ENCODE measurements at regions not wholly inside any gene's neighbourhood (a gene's known extent, or its start where the extent isn't known, plus 50 kb on each side); places are given as distances from the start of the nearest gene placed in this dataset.
"Not testable (repeated sequence)": the region's sequence is repeated elsewhere in the genome, so short reads cannot be mapped to it uniquely, and the experiment has no call there.

DNA sequence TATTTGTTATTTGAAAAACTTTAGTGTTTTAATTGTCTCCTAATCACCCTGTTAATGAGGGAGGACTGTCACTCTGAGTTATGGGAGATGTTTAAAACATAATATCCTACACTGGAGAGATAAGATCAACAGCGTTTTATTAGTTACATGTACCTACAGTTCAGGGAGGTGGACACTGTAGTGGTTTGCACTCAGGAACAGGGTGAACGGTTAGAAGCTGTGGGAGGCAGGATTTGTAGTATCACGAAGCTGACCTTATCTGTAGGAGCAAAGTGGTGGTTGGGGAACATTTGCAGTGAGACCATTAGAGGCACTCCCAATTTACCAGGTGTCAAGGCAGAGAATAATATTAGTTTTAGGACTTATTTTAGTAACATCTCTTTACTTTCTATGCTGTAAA, 193.3 kb upstream of the KCND2 start:
- Mint-ChIP-seq H3K4me1 (ENCODE audit: unreplicated experiment) (no peaks in the 10 kb centered on the region), H3K36me3 (ENCODE audit: low read depth, unreplicated experiment) (no peaks in the 10 kb centered on the region), H3K27ac (ENCODE audit: unreplicated experiment) (no peak overlapping the region), H3K4me3 (ENCODE audit: unreplicated experiment) (no peak overlapping the region), H3K9me3 (ENCODE audit: unreplicated experiment) (no peaks in the 10 kb centered on the region), H3K27me3 (ENCODE audit: unreplicated experiment) (no peaks in the 10 kb centered on the region)
- DNase-seq (ENCODE audit: low spot score): no peak
- TF ChIP-seq, protein P1, sequence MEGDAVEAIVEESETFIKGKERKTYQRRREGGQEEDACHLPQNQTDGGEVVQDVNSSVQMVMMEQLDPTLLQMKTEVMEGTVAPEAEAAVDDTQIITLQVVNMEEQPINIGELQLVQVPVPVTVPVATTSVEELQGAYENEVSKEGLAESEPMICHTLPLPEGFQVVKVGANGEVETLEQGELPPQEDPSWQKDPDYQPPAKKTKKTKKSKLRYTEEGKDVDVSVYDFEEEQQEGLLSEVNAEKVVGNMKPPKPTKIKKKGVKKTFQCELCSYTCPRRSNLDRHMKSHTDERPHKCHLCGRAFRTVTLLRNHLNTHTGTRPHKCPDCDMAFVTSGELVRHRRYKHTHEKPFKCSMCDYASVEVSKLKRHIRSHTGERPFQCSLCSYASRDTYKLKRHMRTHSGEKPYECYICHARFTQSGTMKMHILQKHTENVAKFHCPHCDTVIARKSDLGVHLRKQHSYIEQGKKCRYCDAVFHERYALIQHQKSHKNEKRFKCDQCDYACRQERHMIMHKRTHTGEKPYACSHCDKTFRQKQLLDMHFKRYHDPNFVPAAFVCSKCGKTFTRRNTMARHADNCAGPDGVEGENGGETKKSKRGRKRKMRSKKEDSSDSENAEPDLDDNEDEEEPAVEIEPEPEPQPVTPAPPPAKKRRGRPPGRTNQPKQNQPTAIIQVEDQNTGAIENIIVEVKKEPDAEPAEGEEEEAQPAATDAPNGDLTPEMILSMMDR (IDR thresholded peaks at IDR 0.05; ENCODE audit: unreplicated experiment): no peak

DNA sequence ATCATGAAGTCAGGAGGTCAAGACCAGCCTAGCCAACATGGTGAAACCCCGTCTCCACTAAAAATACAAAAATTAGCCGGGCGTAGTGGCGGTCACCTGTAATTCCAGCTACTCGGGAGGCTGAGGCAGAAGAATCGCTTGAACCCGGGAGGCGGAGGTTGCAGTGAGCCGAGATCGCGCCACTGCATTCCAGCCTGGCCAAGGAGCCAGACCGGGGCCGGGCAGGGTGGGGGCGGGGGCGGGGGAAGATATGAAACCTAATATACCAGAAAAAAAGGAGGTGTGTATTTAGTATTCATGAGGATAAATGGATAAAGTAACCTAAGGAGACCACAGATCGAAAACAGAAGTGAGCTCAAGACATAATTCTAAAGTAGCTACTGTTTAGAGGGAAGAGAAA, 186.5 kb upstream of the KCND2 start:
- not testable (repeated sequence) for H3K27me3 Mint-ChIP-seq (ENCODE audit: unreplicated experiment); H3K4me1 Mint-ChIP-seq (ENCODE audit: unreplicated experiment); H3K9me3 Mint-ChIP-seq (ENCODE audit: unreplicated experiment); DNase-seq (ENCODE audit: low spot score); H3K36me3 Mint-ChIP-seq (ENCODE audit: low read depth, unreplicated experiment); H3K27ac Mint-ChIP-seq (ENCODE audit: unreplicated experiment); H3K4me3 Mint-ChIP-seq (ENCODE audit: unreplicated experiment)

DNA sequence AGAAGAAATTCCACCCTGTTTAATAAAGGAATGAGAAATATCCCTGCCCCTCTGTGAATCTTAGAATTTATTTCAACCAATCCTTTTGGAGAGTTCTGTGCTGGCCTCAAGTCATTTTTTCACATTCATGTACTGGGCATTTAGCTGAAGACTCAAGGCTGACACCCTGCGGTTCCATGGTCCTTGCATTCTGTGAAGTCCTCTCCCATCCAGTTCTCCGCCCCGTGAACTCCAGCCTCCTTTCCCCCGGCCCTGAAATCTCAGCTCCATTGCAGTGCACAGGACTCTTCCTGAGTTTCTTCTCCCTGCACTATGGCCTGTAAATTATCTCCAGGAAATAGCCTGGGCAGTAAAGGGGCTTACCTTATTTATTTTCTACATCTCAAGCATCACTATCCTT, 183.0 kb upstream of the KCND2 start:
- TF ChIP-seq, protein P1 (IDR thresholded peaks at IDR 0.05; ENCODE audit: unreplicated experiment): no peak
- Mint-ChIP-seq H3K4me3 (ENCODE audit: unreplicated experiment) (no peak overlapping the region), H3K36me3 (ENCODE audit: low read depth, unreplicated experiment) (no peaks in the 10 kb centered on the region), H3K9me3 (ENCODE audit: unreplicated experiment) (no peaks in the 10 kb centered on the region), H3K4me1 (ENCODE audit: unreplicated experiment) (no peaks in the 10 kb centered on the region), H3K27me3 (ENCODE audit: unreplicated experiment) (no peaks in the 10 kb centered on the region), H3K27ac (ENCODE audit: unreplicated experiment) (no peak overlapping the region)
- no peak for DNase-seq (ENCODE audit: low spot score)

DNA sequence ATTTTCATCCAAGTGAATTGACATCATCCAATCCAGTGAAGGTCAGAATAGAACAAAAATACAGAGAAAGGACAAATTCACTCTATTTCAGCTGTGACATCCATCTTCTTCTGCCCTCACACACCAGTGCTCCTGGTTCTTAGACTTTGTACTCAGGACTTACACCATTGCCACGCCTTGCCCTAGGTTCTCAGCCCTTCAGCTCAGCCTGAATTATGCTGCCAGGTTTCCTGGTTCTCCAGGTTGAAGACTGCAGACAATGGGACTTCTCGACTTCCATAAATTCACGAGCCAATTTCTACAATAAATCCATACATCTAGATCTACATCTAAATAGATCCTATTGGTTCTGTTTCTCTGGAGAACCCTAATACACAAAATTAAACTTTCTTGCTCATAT, 181.2 kb upstream of the KCND2 start:
- Mint-ChIP-seq H3K4me3 (ENCODE audit: unreplicated experiment) (no peak overlapping the region), H3K27me3 (ENCODE audit: unreplicated experiment) (no peaks in the 10 kb centered on the region), H3K36me3 (ENCODE audit: low read depth, unreplicated experiment) (no peaks in the 10 kb centered on the region), H3K4me1 (ENCODE audit: unreplicated experiment) (no peaks in the 10 kb centered on the region), H3K27ac (ENCODE audit: unreplicated experiment) (no peak overlapping the region), H3K9me3 (ENCODE audit: unreplicated experiment) (no peaks in the 10 kb centered on the region)
- no peak for DNase-seq (ENCODE audit: low spot score)
- TF ChIP-seq, protein P1 (IDR thresholded peaks at IDR 0.05; ENCODE audit: unreplicated experiment): no peak

DNA sequence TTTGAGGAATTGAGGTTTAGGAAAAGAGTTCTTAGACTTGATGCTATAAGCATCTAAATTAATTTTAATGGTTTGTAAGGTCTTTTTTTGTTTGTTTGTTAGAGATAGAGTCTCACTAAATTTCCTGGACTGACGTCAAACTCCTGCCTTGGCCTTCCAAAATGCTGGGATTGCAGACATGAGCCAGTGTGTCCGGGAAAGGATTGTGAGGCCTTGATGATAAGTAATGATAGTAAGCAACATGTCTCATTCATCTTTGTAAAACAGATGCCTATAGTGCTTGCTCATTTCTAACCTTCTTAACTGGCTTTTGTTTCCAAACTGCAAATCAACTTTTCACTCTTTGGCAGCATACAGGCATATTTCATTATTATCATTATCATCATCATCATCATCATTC, 176.0 kb upstream of the KCND2 start:
- no peaks in the 10 kb centered on the region for H3K36me3 Mint-ChIP-seq (ENCODE audit: low read depth, unreplicated experiment)
- no peak for DNase-seq (ENCODE audit: low spot score)
- H3K27ac Mint-ChIP-seq (ENCODE audit: unreplicated experiment): no peak overlapping the region
- no peak overlapping the region for H3K4me3 Mint-ChIP-seq (ENCODE audit: unreplicated experiment)
- TF ChIP-seq, protein P1 (IDR thresholded peaks at IDR 0.05; ENCODE audit: unreplicated experiment): no peak
- peaks cover 3% of the 10 kb centered on the region for H3K4me1 Mint-ChIP-seq (ENCODE audit: unreplicated experiment)
- H3K27me3 Mint-ChIP-seq (ENCODE audit: unreplicated experiment): peaks cover 1% of the 10 kb centered on the region
- H3K9me3 Mint-ChIP-seq (ENCODE audit: unreplicated experiment): no peaks in the 10 kb centered on the region

DNA sequence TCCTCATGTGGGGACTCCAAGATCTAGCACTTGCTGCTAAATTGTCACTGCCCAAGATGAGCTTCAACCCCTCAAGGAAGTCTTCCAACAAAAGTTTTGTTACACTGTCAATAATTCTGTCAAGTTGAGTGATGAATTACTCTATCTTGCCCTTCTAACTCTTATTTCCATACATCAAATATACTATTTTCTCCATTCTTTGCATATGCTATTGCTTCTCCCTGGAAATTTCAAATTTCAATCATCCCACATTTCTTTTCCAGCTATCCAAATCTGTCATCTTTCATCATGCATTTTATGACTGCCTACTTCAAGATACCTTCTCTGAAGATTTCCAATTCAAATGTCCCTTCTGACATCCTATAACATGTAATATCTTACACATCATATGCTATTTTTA, 175.2 kb upstream of the KCND2 start:
- TF ChIP-seq, protein P1 (IDR thresholded peaks at IDR 0.05; ENCODE audit: unreplicated experiment): no peak
- no peaks in the 10 kb centered on the region for H3K9me3 Mint-ChIP-seq (ENCODE audit: unreplicated experiment)
- H3K4me1 Mint-ChIP-seq (ENCODE audit: unreplicated experiment): peaks cover 3% of the 10 kb centered on the region
- peaks cover 1% of the 10 kb centered on the region for H3K27me3 Mint-ChIP-seq (ENCODE audit: unreplicated experiment)
- no peak for DNase-seq (ENCODE audit: low spot score)
- H3K4me3 Mint-ChIP-seq (ENCODE audit: unreplicated experiment): no peak overlapping the region
- H3K36me3 Mint-ChIP-seq (ENCODE audit: low read depth, unreplicated experiment): no peaks in the 10 kb centered on the region
- no peak overlapping the region for H3K27ac Mint-ChIP-seq (ENCODE audit: unreplicated experiment)
